Erythroblast (primary cell): ENCODE measurements at regions not wholly inside any gene's neighbourhood (a gene's known extent, or its start where the extent isn't known, plus 50 kb on each side); places are given as distances from the start of the nearest gene placed in this dataset.
A peak's percentile ranks its signal among the peaks of the same experiment; 100 is the strongest.

Experiments
- DNase-seq, 2 experiments: peaks; one replicate each; lab custom pipeline; 2025; lab: John Stamatoyannopoulos, UW
- GATA1 ChIP-seq: IDR thresholded peaks from 2 replicates; pipeline ENCODE4 v1.6.1; 2011; ENCODE audit warnings: low read depth, mild to moderate bottlenecking, control low read depth, low read length, moderate library complexity
- POLR2A ChIP-seq: IDR thresholded peaks from 2 replicates; pipeline ENCODE4 v1.6.1; 2011; ENCODE audit warnings: mild to moderate bottlenecking, low read length

DNA sequence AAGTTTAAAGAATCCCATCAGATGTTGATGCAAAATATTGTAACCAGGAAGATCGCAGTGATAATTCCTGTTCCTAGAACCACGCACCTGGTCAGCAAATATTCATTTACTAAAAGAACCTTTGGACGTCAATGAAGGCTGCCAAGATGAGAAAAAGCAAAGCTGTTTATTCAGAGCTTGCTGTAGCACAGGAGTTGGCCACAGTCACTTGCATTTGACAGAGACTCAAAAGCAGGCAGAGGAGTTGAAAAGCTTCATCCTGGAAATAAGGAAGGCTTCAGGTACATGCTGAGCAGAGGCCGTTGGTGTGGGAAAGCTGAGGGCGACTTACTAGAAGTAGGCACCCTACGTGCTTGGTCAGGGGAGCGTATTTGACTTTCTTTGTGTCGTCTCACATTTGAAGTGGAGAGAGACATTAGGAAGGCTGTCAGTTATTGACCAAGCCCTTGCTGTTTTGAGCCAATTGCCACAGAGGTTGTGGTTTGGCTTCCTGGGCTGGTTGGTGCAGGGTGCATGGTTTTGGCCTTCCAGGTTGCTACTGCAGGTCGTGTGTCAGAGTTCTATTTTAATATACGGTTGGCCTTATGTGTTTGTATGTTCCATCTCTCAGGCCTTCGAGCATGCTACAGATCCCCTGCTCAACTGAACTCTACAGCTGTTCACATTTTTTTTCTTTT lies 289.6 kb downstream of the METTL4 start:
- TF ChIP-seq POLR2A: no peak
- no peak for TF ChIP-seq GATA1
- no peak for DNase-seq

- TF ChIP-seq GATA1 (no peak), POLR2A (no peak)
- peak; percentile 25 to 29 for DNase-seq
These were observed 278.0 kb downstream of the METTL4 start for GRCh38 chr18:2293109-2293839.

DNA sequence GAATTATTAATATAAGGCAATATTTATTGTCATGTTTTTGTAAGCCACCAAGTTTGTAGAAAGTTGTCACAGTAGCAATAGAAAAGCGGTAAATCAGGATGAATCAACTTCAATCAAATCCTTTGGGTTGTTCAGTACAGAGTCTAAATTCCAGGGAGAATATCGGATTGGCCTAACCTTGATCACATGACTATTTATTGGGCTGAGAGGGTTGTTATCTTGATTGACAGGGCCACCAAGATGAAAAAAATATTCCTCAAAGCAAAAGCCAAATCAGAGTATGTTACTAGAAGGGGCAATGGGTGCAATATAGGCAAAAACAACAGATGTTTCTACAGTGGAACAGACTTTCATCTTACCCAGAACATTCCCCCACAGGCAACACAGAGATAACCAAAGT lies 270.0 kb downstream of the METTL4 start:
- peak in 1 of 2 experiments; percentile 29 for DNase-seq
- TF ChIP-seq POLR2A: no peak
- TF ChIP-seq GATA1: no peak

- DNase-seq: peak in 1 of 2 experiments; percentile 49
- no peak for TF ChIP-seq GATA1
- no peak for TF ChIP-seq POLR2A
These were observed 269.3 kb downstream of the METTL4 start for GRCh38 chr18:2302012-2302411.

GRCh38 chr18:2302628-2303516 lies 268.4 kb downstream of the METTL4 start:
- TF ChIP-seq GATA1: no peak
- no peak for TF ChIP-seq POLR2A
- DNase-seq: peak; percentile 87 to 90

GRCh38 chr18:2303517-2304238 lies 267.6 kb downstream of the METTL4 start:
- DNase-seq: peak; percentile 16 to 51
- TF ChIP-seq GATA1 (no peak), POLR2A (no peak)

DNA sequence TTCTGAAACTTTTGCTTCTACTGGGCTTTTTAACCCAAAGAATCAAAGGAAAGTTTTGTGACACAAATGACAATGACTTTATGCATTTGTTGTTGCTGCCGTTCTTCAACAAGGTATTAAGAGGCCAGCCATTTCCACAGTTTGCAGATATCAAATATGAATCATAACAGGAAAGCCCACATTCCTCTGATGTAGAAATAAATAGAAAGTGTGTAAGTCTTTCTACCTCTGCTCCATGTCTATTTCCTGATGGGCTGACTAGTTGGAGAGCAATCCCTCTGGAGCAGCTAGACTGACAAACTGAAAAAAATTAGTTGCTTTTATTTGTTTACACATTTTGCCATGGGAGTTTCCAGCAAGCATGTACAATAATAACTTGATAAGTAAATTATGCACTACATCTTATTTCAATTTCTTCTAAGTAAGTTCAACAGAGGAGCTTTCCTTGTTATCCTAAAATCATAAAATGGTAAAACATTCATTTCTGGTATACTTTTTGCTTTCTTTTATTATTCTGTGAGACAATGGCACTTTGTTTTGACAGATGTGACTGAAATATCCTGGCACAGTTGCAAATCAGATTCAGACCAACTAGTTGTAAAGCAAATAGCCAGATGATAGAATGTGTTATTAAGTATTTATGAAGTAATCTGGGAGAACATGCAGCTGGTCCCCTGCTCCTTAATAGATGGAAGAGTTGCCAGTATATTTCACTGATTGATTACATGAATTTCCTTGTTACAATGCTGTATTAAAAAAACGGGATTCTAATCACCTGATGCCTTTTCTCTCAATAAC lies 266.7 kb downstream of the METTL4 start:
- DNase-seq: peak in 1 of 2 experiments; percentile 34
- TF ChIP-seq POLR2A (no peak), GATA1 (no peak)

- TF ChIP-seq POLR2A (no peak), GATA1 (no peak)
- DNase-seq: no peak
These were observed 264.7 kb downstream of the METTL4 start for GRCh38 chr18:2306606-2307005.

GRCh38 chr18:2310886-2311285 lies 260.4 kb downstream of the METTL4 start:
- no peak for DNase-seq
- TF ChIP-seq POLR2A (no peak), GATA1 (no peak)

DNA sequence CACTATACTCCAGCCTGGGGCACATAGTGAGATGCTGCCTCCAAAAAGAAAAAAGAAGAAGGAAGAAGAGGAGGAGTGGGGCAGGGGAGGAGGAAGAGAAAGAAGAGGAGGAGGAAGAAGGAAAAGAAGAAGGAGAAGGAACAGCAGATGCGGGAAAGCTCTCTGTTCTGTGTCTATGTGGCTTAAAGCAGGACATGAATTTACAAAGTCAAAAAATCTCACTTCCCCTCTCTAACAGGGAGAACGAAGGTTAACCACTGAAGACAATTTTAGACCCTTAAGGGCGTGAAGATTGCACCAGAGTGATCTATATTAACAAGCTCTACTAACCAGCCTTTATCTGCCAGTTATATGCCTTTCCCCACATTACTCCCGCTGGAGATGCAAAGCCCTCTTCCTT lies 258.9 kb downstream of the METTL4 start:
- no peak for TF ChIP-seq GATA1
- no peak for TF ChIP-seq POLR2A
- DNase-seq: no peak

DNA sequence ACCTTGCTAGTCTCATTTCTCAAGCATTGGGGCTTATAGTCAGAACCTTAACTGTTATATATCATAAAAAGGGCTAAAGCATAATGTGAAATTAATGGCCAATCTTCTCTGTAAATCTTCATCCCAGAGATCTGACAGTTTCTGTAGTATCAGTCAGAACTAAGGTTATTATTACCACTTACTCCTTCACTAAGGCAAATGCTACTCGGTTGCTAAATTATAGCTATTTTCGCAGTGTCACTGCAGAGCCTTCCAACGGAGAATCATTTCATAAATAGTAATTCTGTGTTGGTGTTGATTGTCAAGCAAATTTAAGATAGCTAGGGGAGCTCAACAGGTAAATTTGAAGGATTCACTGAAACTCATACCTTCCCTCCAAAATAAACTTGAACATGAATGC lies 258.0 kb downstream of the METTL4 start:
- no peak for DNase-seq
- no peak for TF ChIP-seq POLR2A
- TF ChIP-seq GATA1: no peak

- DNase-seq: no peak
- TF ChIP-seq POLR2A (no peak), GATA1 (no peak)
These were observed 255.1 kb downstream of the METTL4 start for GRCh38 chr18:2316082-2316750.
